Vagina (tissue), 2 donors: ENCODE measurements at regions not wholly inside any gene's neighbourhood (a gene's known extent, or its start where the extent isn't known, plus 50 kb on each side); places are given as distances from the start of the nearest gene placed in this dataset.

Experiments
- DNase-seq, 2 donors: peaks; one replicate each; pipeline ENCODE4 v3.0.0-alpha.2; 2017; ENCODE audit errors: extremely low spot score in 2 of 2
- H3K27ac ChIP-seq: fragments of 200-600 bp; sonication (generic); one replicate; pipeline ENCODE4 v1.5.1; 2019
- H3K27me3 ChIP-seq: fragments of 200-600 bp; sonication (generic); one replicate; pipeline ENCODE4 v1.5.1; 2019
- H3K36me3 ChIP-seq, 2 donors: fragments of 200-600 bp; sonication (generic); one replicate each; pipeline ENCODE4 v1.5.1; 2017 to 2019
- H3K4me1 ChIP-seq: fragments of 200-600 bp; sonication (generic); one replicate; pipeline ENCODE4 v1.5.1; 2019
- H3K4me3 ChIP-seq, 2 donors: fragments of 200-600 bp; sonication (generic); 1 replicate in 1 of 2; 2 replicates in 1 of 2; pipeline ENCODE4 v1.5.1; 2016 to 2019
- H3K9me3 ChIP-seq: fragments of 200-600 bp; sonication (generic); one replicate; pipeline ENCODE4 v1.5.1; 2019
- CTCF ChIP-seq, 3 experiments: fragments of 450-650 bp in 2 of 3; fragments of 200-600 bp in 1 of 3; sonication (generic) in 1 of 3; IDR thresholded peaks; one replicate each; pipeline ENCODE4 v1.5.1; 2017 to 2019; ENCODE audit warnings: antibody characterized with exemption in 3 of 3, mild to moderate bottlenecking in 2 of 3, moderate library complexity in 2 of 3
- POLR2A ChIP-seq, 2 donors: fragments of 450-650 bp; IDR thresholded peaks; one replicate each; pipeline ENCODE4 v1.6.1; 2017; ENCODE audit warnings: antibody characterized with exemption in 2 of 2, mild to moderate bottlenecking in 2 of 2, moderate library complexity in 2 of 2
- POLR2AphosphoS5 ChIP-seq, 2 donors: sonication (generic); formaldehyde crosslinking; IDR thresholded peaks; one replicate each; pipeline ENCODE4 v1.9.0; 2017; ENCODE audit warnings: antibody characterized with exemption in 2 of 2, mild to moderate bottlenecking in 2 of 2, low read depth in 1 of 2; ENCODE audit not compliant: insufficient read depth in 1 of 2
- intact Hi-C: fragments of 100-400 bp; cut with DNase I; formaldehyde crosslinking; loops from one replicate; pipeline ENCODE4 v1.15.1; 2023

DNA sequence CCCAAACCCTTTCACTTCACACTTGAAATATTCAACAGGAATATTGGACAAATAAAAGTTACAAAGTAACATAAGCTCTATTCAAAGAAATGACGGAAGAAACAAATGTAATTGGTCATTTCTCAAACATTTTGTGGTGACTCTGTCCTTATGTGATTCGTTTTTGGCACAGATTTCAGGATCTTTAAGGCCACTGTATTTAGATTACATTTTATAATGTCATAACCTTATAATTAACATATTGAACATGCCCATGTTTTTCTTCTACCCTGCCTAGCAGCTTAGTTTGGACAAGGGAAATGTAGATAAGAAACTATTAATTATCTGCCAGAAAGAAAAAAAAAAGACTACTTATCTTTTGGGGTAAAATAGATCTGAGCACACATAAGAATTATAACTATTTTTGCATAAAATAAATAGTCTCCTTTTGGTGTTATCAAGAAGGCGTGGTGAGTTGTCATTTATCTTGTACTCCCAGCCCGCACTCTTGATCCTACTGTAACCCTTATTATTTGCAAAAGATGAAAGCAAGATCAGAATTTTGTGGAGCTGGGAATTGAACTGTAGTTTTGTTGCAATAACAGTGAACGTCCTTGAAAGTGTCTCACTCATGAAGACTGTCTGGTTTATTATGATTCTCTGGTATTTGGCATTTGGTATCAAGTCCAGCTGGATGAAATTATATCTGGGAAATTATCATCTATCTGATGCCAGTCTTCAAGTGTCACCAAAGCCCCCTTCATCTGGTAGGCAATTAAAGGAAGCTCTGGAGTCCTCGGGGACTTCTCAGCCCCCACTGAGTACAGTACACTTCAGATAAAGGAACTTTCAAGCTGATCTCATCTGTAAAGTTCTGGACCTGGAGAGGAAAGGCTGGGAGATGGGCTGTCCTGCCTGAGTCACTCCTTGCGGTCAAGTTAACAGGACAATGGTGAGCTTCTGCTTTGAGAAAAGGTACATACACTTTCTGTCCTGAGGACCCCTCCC is 175.7 kb upstream of the INHBA start:
- TF ChIP-seq CTCF (IDR thresholded peaks at IDR 0.05): no peak
- no peak for TF ChIP-seq POLR2A (IDR thresholded peaks at IDR 0.05)
- TF ChIP-seq POLR2AphosphoS5 (IDR thresholded peaks at IDR 0.05; ENCODE audit: insufficient read depth in 1 of 2, low read depth in 1 of 2): no peak
- Histone ChIP-seq H3K4me3 (no peak overlapping the region), H3K9me3 (no peaks in the 10 kb centered on the region), H3K27ac (no peak overlapping the region), H3K27me3 (no peaks in the 10 kb centered on the region), H3K4me1 (no peaks in the 10 kb centered on the region), H3K36me3 (no peaks in the 10 kb centered on the region)
- intact Hi-C loops: no loop called here
- no peak for DNase-seq

DNA sequence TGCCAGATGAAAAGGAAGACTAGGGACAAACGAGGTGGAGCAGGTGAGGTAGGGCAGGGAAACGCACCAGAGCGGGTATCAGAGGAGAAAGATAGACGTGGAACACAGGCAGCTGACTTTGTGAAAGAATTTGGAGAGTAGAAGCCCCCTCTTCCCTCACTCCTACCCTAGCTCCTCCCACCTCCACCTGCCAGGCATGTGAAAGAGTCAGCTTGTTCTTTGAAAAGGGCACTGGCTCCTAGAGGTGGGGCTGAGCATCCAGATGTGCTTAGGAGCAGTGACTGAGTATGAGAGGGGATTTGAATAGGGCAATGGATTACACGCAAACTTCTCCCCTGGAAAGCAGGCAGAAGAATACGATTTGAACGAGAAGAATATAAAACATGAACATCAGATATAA is 174.2 kb upstream of the INHBA start:
- no peaks in the 10 kb centered on the region for H3K27me3 ChIP-seq
- H3K4me3 ChIP-seq: no peak overlapping the region
- intact Hi-C loops: loop anchor here (1.0 kb wide), 1 partner anchor 18 kb away; no protein-coding TSS in a partner anchor
- H3K4me1 ChIP-seq: no peaks in the 10 kb centered on the region
- DNase-seq: no peak
- no peaks in the 10 kb centered on the region for H3K9me3 ChIP-seq
- no peak overlapping the region for H3K27ac ChIP-seq
- no peak for TF ChIP-seq CTCF (IDR thresholded peaks at IDR 0.05)
- TF ChIP-seq POLR2AphosphoS5 (IDR thresholded peaks at IDR 0.05; ENCODE audit: insufficient read depth in 1 of 2, low read depth in 1 of 2): no peak
- TF ChIP-seq POLR2A (IDR thresholded peaks at IDR 0.05): no peak
- no peaks in the 10 kb centered on the region for H3K36me3 ChIP-seq

DNA sequence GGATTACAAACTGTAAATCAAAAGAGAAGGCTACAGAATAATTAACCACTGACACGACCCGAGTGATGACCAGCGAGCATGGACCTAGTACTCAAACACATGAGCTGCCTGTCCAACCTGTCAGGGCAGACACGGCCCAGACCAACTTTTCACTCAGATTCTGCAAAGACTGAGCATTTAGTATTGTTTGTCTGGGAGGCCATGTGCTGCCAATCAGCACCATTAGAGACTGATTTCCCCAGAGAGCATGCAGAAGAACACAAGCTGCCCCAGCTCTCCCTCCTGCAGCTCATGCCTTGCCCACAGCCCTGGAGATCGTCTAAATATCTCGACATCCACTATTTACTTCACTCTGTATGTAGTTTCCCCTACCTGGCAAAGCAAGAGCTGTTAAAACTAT is 172.6 kb upstream of the INHBA start:
- TF ChIP-seq POLR2A (IDR thresholded peaks at IDR 0.05) (no peak), CTCF (IDR thresholded peaks at IDR 0.05) (no peak), POLR2AphosphoS5 (IDR thresholded peaks at IDR 0.05; ENCODE audit: insufficient read depth in 1 of 2, low read depth in 1 of 2) (no peak)
- Histone ChIP-seq H3K4me3 (no peak overlapping the region), H3K27ac (no peak overlapping the region), H3K4me1 (peaks cover under 1% of the 10 kb centered on the region), H3K36me3 (no peaks in the 10 kb centered on the region), H3K9me3 (no peaks in the 10 kb centered on the region), H3K27me3 (no peaks in the 10 kb centered on the region)
- intact Hi-C loops: no loop called here
- DNase-seq: no peak

DNA sequence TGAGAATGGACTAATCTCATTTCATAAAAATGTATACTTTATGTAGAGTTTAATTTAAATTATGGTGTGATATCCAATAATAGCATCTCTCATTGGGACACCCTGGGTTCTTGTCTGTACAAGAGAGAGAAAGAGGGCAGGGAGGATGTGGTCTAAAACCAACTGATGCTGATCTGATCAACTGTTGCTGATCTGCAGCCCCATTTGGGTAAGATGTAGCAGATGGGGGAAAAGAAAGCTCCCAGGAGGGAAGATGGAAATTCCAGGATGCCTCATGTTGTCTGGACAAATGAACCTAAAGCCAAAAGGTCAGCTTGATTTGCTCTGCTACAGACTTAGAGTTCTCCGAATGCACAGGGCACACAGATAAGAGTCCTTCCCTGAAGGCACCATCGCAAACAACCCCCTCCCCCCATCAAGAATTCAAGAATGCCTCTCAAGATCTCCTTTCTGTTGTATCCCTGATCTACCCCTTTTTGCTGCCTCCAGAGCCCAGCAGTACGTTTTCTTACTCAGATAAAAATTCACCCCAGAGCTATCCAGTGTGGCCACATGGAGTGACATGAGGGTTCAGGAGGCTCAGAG is 171.4 kb upstream of the INHBA start:
- H3K4me3 ChIP-seq: no peak overlapping the region
- no peak for TF ChIP-seq POLR2A (IDR thresholded peaks at IDR 0.05)
- no peak for TF ChIP-seq POLR2AphosphoS5 (IDR thresholded peaks at IDR 0.05; ENCODE audit: insufficient read depth in 1 of 2, low read depth in 1 of 2)
- DNase-seq: no peak
- H3K27ac ChIP-seq: no peak overlapping the region
- intact Hi-C loops: no loop called here
- H3K4me1 ChIP-seq: peaks cover 7% of the 10 kb centered on the region
- no peaks in the 10 kb centered on the region for H3K9me3 ChIP-seq
- no peaks in the 10 kb centered on the region for H3K36me3 ChIP-seq
- no peaks in the 10 kb centered on the region for H3K27me3 ChIP-seq

- DNase-seq: no peak
- H3K4me1 ChIP-seq: peaks cover 7% of the 10 kb centered on the region
- H3K4me3 ChIP-seq: no peak overlapping the region
- no peak overlapping the region for H3K27ac ChIP-seq
- no peak for TF ChIP-seq CTCF (IDR thresholded peaks at IDR 0.05)
- TF ChIP-seq POLR2A (IDR thresholded peaks at IDR 0.05): no peak
- TF ChIP-seq POLR2AphosphoS5 (IDR thresholded peaks at IDR 0.05; ENCODE audit: insufficient read depth in 1 of 2, low read depth in 1 of 2): no peak
- no peaks in the 10 kb centered on the region for H3K27me3 ChIP-seq
- intact Hi-C loops: no loop called here
- H3K9me3 ChIP-seq: no peaks in the 10 kb centered on the region
- no peaks in the 10 kb centered on the region for H3K36me3 ChIP-seq
Observed at GRCh38 chr7:41873741-41874140, 170.9 kb upstream of the INHBA start.
